ENCODE measurements at regions not wholly inside any gene's neighbourhood (a gene's known extent, or its start where the extent isn't known, plus 50 kb on each side); places are given as distances from the start of the nearest gene placed in this dataset.

DNA sequence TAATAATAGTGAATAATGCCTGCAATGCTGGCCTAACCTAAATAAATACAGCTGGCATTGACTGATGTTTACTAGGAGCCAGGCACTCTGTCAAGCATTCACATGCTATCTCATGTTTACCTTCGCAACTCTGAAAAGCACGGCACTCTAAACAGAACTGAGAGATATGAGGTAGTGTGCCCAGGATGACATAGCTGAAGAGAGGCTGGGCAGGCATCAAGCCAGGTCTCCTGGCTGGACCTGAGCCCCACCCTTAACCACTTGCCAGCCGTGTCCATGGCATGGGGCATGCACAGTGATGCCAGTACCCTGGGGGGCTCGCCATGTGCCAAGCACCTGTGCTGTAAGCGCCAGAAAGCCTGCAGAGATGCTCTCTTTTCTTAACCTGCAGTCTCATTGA is 119.4 kb upstream of the MVB12B start:
- no peak for DNase-seq
- peaks cover 22 to 29% of the 10 kb centered on the region in 2 donors for H3K4me1 ChIP-seq (ENCODE audit: control insufficient read depth in 1 of 2, insufficient read depth in 2 of 2, low read length in 2 of 2)
- H3K36me3 ChIP-seq (replicated peaks in 1 of 2; ENCODE audit: control insufficient read depth in 1 of 2, insufficient read depth in 2 of 2, low read length in 2 of 2): no peaks in the 10 kb centered on the region
- H2AFZ ChIP-seq (ENCODE audit: insufficient read depth, low read depth, low read length, poor library complexity, severe bottlenecking): no peak overlapping the region
- no peak overlapping the region for H3K9ac ChIP-seq (ENCODE audit: insufficient read depth, low read length, poor library complexity, severe bottlenecking)
- no peaks in the 10 kb centered on the region for H4K20me1 ChIP-seq (ENCODE audit: insufficient read depth, low read length)
- no peak overlapping the region for H3K4me3 ChIP-seq (replicated peaks in 1 of 3; ENCODE audit: low read depth in 2 of 3, low read length in 3 of 3)
- no peak overlapping the region for H3K4me3 Mint-ChIP-seq
- no peaks in the 10 kb centered on the region for H3K27me3 ChIP-seq (ENCODE audit: control insufficient read depth in 2 of 2, insufficient read depth in 2 of 2, low read length in 2 of 2)
- 98% methylated on average over 4 of the region's 5 CpGs for WGBS (ENCODE audit: insufficient coverage)
- H3K9me3 ChIP-seq (replicated peaks in 1 of 2; ENCODE audit: control insufficient read depth in 1 of 2, insufficient read depth in 1 of 2, low read length in 2 of 2): peaks cover 0 to 16% of the 10 kb centered on the region in 2 donors
- H3K79me2 ChIP-seq (ENCODE audit: insufficient read depth, low read length): no peaks in the 10 kb centered on the region
- intact Hi-C loops (cut with micrococcal nuclease): no loop called here
- H3K27me3 Mint-ChIP-seq (ENCODE audit: low read depth in 3 of 3): peaks cover 2 to 3% (median 3%) of the 10 kb centered on the region in 3 donors
- no peaks in the 10 kb centered on the region for H3K36me3 Mint-ChIP-seq
- H3K27ac ChIP-seq (ENCODE audit: low read depth in 1 of 2, low read length in 2 of 2): no peak overlapping the region
- H3K4me2 ChIP-seq (replicated peaks; ENCODE audit: extremely low read depth, low read length, poor library complexity, severe bottlenecking): no peak overlapping the region
- H3K9me3 Mint-ChIP-seq: peaks cover 0 to 6% (median 3%) of the 10 kb centered on the region in 7 donors
- H3K27ac Mint-ChIP-seq: no peak overlapping the region
- TF ChIP-seq, protein P1, sequence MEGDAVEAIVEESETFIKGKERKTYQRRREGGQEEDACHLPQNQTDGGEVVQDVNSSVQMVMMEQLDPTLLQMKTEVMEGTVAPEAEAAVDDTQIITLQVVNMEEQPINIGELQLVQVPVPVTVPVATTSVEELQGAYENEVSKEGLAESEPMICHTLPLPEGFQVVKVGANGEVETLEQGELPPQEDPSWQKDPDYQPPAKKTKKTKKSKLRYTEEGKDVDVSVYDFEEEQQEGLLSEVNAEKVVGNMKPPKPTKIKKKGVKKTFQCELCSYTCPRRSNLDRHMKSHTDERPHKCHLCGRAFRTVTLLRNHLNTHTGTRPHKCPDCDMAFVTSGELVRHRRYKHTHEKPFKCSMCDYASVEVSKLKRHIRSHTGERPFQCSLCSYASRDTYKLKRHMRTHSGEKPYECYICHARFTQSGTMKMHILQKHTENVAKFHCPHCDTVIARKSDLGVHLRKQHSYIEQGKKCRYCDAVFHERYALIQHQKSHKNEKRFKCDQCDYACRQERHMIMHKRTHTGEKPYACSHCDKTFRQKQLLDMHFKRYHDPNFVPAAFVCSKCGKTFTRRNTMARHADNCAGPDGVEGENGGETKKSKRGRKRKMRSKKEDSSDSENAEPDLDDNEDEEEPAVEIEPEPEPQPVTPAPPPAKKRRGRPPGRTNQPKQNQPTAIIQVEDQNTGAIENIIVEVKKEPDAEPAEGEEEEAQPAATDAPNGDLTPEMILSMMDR (IDR thresholded peaks at IDR 0.05): no peak
- peaks cover 14% of the 10 kb centered on the region for H3K4me1 Mint-ChIP-seq

GRCh38 chr9:126208216-126208758 is 118.3 kb upstream of the MVB12B start:
- Histone ChIP-seq H3K79me2 (ENCODE audit: insufficient read depth, low read length) (no peaks in the 10 kb centered on the region), H3K27ac (ENCODE audit: low read depth in 1 of 2, low read length in 2 of 2) (no peak overlapping the region), H3K4me2 (replicated peaks; ENCODE audit: extremely low read depth, low read length, poor library complexity, severe bottlenecking) (no peak overlapping the region), H4K20me1 (ENCODE audit: insufficient read depth, low read length) (no peaks in the 10 kb centered on the region), H3K4me1 (ENCODE audit: control insufficient read depth in 1 of 2, insufficient read depth in 2 of 2, low read length in 2 of 2) (peaks cover 22 to 29% of the 10 kb centered on the region in 2 donors), H3K27me3 (ENCODE audit: control insufficient read depth in 2 of 2, insufficient read depth in 2 of 2, low read length in 2 of 2) (no peaks in the 10 kb centered on the region), H3K9ac (ENCODE audit: insufficient read depth, low read length, poor library complexity, severe bottlenecking) (no peak overlapping the region), H2AFZ (ENCODE audit: insufficient read depth, low read depth, low read length, poor library complexity, severe bottlenecking) (no peak overlapping the region), H3K4me3 (replicated peaks in 1 of 3; ENCODE audit: low read depth in 2 of 3, low read length in 3 of 3) (no peak overlapping the region), H3K9me3 (replicated peaks in 1 of 2; ENCODE audit: control insufficient read depth in 1 of 2, insufficient read depth in 1 of 2, low read length in 2 of 2) (peaks cover 4 to 18% of the 10 kb centered on the region in 2 donors), H3K36me3 (replicated peaks in 1 of 2; ENCODE audit: control insufficient read depth in 1 of 2, insufficient read depth in 2 of 2, low read length in 2 of 2) (no peaks in the 10 kb centered on the region)
- DNase-seq: no peak
- H3K27me3 Mint-ChIP-seq (ENCODE audit: low read depth in 3 of 3): peaks cover 0 to 3% (median 2%) of the 10 kb centered on the region in 3 donors
- no peaks in the 10 kb centered on the region for H3K36me3 Mint-ChIP-seq
- no peak overlapping the region for H3K4me3 Mint-ChIP-seq
- peaks cover 14% of the 10 kb centered on the region for H3K4me1 Mint-ChIP-seq
- 100% methylated on average over 1 of the region's 3 CpGs for WGBS (ENCODE audit: insufficient coverage)
- intact Hi-C loops (cut with micrococcal nuclease): no loop called here
- TF ChIP-seq, protein P1 (IDR thresholded peaks at IDR 0.05): no peak
- H3K27ac Mint-ChIP-seq: no peak overlapping the region
- peaks cover 0 to 5% (median 3%) of the 10 kb centered on the region in 7 donors for H3K9me3 Mint-ChIP-seq

Data from CD14-positive monocyte (primary cell).